A172 (cell line): ENCODE measurements at regions not wholly inside any gene's neighbourhood (a gene's known extent, or its start where the extent isn't known, plus 50 kb on each side); places are given as distances from the start of the nearest gene placed in this dataset.
"Not testable (repeated sequence)": the region's sequence is repeated elsewhere in the genome, so short reads cannot be mapped to it uniquely, and the experiment has no call there.

Experiments used
- DNase-seq: peaks from one replicate; pipeline ENCODE4 v3.0.0-alpha.2; 2015; ENCODE audit warnings: low spot score

GRCh38 chr16:66024567-66024966, 341.9 kb upstream of the CDH5 start:
- not testable (repeated sequence) for DNase-seq

- no peak for DNase-seq
Observed at GRCh38 chr16:66023481-66023880, 343.0 kb upstream of the CDH5 start.

- peak; percentile 41 for DNase-seq
Observed at GRCh38 chr16:66020642-66021041, 345.8 kb upstream of the CDH5 start.

- DNase-seq = no peak
Observed at GRCh38 chr16:66020046-66020445, 346.4 kb upstream of the CDH5 start.

- DNase-seq = not testable (repeated sequence)
Observed at GRCh38 chr16:66019502-66019901, 347.0 kb upstream of the CDH5 start.

- DNase-seq = no peak
Observed at GRCh38 chr16:66014221-66014620, 352.3 kb upstream of the CDH5 start.

GRCh38 chr16:66013486-66013885, 353.0 kb upstream of the CDH5 start:
- DNase-seq = no peak

- DNase-seq = no peak
Observed at GRCh38 chr16:66008136-66008535, 358.4 kb upstream of the CDH5 start.

GRCh38 chr16:66007717-66008116, 358.8 kb upstream of the CDH5 start:
- DNase-seq = no peak

GRCh38 chr16:66006485-66006884, 360.0 kb upstream of the CDH5 start:
- DNase-seq = no peak

- DNase-seq = no peak
Observed at GRCh38 chr16:66004699-66005098, 361.8 kb upstream of the CDH5 start.

- no peak for DNase-seq
Observed at GRCh38 chr16:66003201-66003600, 363.3 kb upstream of the CDH5 start.

GRCh38 chr16:66002601-66003000, 363.9 kb upstream of the CDH5 start:
- no peak for DNase-seq

- DNase-seq = no peak
Observed at GRCh38 chr16:66001432-66001831, 365.1 kb upstream of the CDH5 start.

- DNase-seq = no peak
Observed at GRCh38 chr16:65998443-65998842, 368.0 kb upstream of the CDH5 start.

GRCh38 chr16:65994291-65994690, 372.2 kb upstream of the CDH5 start:
- no peak for DNase-seq

GRCh38 chr16:65991149-65991701, 375.3 kb upstream of the CDH5 start:
- no peak for DNase-seq

- DNase-seq = no peak
Observed at GRCh38 chr16:65989861-65990604, 376.5 kb upstream of the CDH5 start.

GRCh38 chr16:65988024-65988595, 378.4 kb upstream of the CDH5 start:
- DNase-seq = no peak

- DNase-seq = no peak
Observed at GRCh38 chr16:65984296-65984695, 382.2 kb upstream of the CDH5 start.

GRCh38 chr16:65981057-65981456, 385.4 kb upstream of the CDH5 start:
- no peak for DNase-seq

- DNase-seq = peak; percentile 76
Observed at GRCh38 chr16:65975049-65975708, 391.3 kb upstream of the CDH5 start.

GRCh38 chr16:65967376-65967775, 399.1 kb upstream of the CDH5 start:
- peak; percentile 52 for DNase-seq
